GM12891 (cell line): ENCODE measurements at regions not wholly inside any gene's neighbourhood (a gene's known extent, or its start where the extent isn't known, plus 50 kb on each side); places are given as distances from the start of the nearest gene placed in this dataset.

Source experiments
- POLR2A ChIP-seq: IDR thresholded peaks from 2 replicates; pipeline ENCODE4 v1.6.1; 2011; ENCODE audit warnings: low read depth, low read length, control low read depth
- POLR2AphosphoS5 ChIP-seq: IDR thresholded peaks from 2 replicates; pipeline ENCODE4 v1.6.1; 2011; ENCODE audit warnings: low read depth, low read length, control low read depth
- TAF1 ChIP-seq: IDR thresholded peaks from 2 replicates; pipeline ENCODE4 v1.6.1; 2011; ENCODE audit warnings: low read depth, low read length, control low read depth

DNA sequence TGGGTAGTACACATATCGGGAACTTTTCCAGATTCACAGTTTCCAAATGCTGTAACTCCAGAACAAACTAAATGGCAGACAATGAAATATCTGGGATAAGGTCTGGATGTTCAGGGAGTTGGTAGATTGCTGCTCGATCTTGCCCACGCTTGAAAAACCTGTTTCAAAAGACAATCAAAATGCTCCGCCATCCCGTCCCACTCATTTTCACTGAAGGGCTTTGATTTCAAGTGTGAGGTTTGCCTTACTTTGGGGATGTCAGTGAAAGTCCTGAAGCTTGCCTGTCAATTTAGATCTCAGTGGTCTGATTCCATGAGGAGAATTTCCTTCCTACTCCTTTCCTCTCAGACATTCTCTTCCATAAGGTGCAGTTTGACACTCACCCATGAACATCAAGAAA is 236.3 kb upstream of the KCNK2 start:
- TF ChIP-seq TAF1 (no peak), POLR2AphosphoS5 (no peak), POLR2A (no peak)
